ENCODE measurements at regions not wholly inside any gene's neighbourhood (a gene's known extent, or its start where the extent isn't known, plus 50 kb on each side); places are given as distances from the start of the nearest gene placed in this dataset.

- TF ChIP-seq POLR2A (IDR thresholded peaks at IDR 0.05; ENCODE audit: borderline replicate concordance, extremely low read depth, insufficient read depth, insufficient read length) (no peak), CTCF (IDR thresholded peaks at IDR 0.05 in 2 of 3, conservative IDR thresholded peaks at IDR 0.05 in 1 of 3; ENCODE audit: borderline replicate concordance in 1 of 3, insufficient read depth in 1 of 3, low read depth in 2 of 3, low read length in 2 of 3) (no peak), POLR2AphosphoS5 (IDR thresholded peaks at IDR 0.05; ENCODE audit: low read depth, low read length) (no peak), SIN3A (IDR thresholded peaks at IDR 0.05; ENCODE audit: low read depth) (no peak), SRF (IDR thresholded peaks at IDR 0.05; ENCODE audit: low read depth) (no peak), EZH2phosphoT487 (IDR thresholded peaks at IDR 0.05; ENCODE audit: borderline replicate concordance) (no peak), RAD21 (IDR thresholded peaks at IDR 0.05; ENCODE audit: low read depth) (no peak), REST (IDR thresholded peaks at IDR 0.05; ENCODE audit: low read depth) (no peak), JUND (IDR thresholded peaks at IDR 0.05) (no peak), CEBPB (IDR thresholded peaks at IDR 0.05; ENCODE audit: low read depth) (no peak), YY1 (IDR thresholded peaks at IDR 0.05; ENCODE audit: extremely low read depth, insufficient replicate concordance, low read depth, low read length) (no peak), ZFX (IDR thresholded peaks at IDR 0.05) (no peak)
- TF ChIP-seq, protein P1, sequence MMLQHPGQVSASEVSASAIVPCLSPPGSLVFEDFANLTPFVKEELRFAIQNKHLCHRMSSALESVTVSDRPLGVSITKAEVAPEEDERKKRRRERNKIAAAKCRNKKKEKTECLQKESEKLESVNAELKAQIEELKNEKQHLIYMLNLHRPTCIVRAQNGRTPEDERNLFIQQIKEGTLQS (IDR thresholded peaks at IDR 0.05) = no peak
Measured at GRCh38 chr4:166259081-166259480, 386.0 kb downstream of the TLL1 start.

All from HCT116 (cell line).